Glomerular visceral epithelial cell (primary cell): ENCODE measurements at regions not wholly inside any gene's neighbourhood (a gene's known extent, or its start where the extent isn't known, plus 50 kb on each side); places are given as distances from the start of the nearest gene placed in this dataset.
"Not testable (repeated sequence)": the region's sequence is repeated elsewhere in the genome, so short reads cannot be mapped to it uniquely, and the experiment has no call there.

ENCODE experiments used
- DNase-seq: peaks from one replicate; pipeline ENCODE4 v3.0.0-alpha.2; 2016; ENCODE audit errors: extremely low spot score

DNA sequence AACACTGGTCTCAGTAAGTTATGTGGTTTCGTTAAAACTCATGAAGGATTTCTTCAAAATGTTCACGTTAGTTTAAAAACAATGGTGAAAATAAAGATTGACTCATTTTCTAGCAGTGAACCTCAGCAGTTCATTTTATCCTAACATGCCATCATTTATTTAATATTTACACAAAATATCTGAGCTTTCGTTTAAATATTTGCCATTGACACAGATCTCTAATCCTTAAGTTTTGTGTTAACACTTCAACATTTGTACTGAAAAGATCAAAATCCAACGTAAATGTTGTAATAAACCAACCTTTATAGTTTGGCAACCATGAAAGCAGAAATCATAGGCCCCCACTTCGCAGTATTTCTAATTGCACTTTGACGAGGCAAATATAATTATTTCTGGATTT, 1129.5 kb downstream of the PLA2G4A start:
- DNase-seq = no peak

DNA sequence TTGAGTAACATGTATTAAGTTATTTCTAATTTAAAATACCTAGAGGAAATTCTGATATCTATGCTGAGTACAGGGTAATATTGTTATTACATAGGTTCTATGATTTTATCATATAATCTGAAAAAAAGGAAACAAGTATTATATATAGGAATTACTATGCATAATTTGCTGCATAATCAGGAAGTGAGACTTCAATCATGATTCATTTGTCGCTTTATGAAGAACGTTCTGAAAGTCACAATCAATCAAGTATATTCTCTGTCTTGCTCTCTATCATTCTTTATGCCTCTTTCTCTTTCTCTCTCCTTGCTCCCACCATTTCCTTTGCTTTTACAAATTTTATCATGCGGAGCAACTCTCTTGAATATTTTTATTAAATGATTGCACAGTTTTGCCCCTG, 1130.3 kb downstream of the PLA2G4A start:
- DNase-seq = no peak

DNA sequence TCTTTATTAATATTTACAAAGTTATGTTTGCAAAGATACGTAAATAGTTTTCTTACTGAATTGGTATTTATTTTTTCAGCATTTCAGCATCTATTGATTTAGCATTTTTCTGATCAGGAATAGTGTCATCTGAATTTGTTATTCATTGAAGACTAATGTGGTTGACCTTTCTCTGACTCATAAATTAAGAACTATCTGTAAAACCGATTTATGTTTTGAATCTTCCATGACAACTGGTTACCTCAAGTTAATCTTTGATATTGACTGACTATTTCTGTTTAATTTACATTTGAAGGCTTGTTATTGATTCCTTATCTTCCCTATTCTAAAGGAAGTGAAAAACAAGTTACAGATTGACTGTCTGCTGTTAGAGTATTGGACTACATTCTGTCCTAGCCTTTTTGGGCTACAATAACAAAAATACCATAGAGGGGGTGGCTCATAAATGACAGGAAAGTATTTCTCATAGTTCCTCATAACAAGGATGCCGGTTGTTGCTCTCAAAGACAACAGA, 1131.4 kb downstream of the PLA2G4A start:
- no peak for DNase-seq

DNA sequence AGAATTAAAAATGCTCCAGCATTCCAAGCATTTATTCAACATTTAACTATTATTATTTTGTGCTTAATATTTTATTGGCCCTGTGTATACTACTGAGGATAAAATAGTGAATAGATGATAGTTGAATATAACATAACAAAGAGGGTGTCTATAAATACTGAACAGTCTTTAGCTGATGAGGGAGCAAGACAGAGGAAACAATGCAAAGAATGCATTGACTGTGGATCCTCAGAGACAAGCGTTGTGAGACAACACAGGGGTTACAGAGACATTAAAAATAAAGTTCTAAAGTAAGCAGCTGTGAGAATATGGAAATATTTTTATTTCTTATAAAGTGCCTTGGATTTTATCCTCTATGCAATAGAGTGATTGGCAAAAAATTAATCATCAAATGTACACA, 1133.1 kb downstream of the PLA2G4A start:
- DNase-seq = no peak

DNA sequence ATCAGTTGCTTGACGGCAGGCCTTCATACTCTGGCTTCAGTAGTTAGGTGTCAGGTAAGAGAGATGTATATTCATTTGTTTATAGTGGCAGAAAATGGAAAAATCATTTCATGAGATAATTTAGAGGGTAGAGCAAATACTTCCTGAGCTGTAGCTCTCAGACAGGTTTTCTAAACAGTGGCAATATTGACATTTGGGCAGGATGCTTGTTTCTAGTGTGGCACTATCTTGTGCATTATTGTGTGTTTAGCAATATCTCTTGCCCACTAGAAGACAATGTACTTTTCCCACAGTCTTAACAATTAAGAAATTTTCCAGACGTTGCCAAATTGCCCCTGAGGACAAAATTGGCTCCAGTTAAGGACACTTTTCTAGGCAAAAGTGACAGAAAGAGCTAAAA, 1143.1 kb downstream of the PLA2G4A start:
- no peak for DNase-seq

DNA sequence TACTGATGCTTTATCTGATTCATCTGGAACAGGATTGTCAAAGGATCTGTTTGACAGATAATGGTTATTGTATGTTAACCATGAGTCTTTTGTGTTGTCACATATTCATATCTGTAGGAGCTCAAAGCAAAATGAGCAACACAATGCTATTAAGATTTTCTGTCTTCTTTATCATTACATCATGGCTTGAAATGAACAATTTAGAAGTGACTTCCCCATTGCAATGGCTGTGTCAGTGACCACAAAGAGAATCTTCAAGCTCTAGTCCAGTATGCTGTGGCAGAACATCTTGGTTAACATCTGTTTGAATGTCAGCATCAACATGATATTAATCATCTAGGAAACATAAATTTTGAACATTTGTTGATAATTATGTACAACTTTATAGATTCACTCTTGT, 1148.5 kb downstream of the PLA2G4A start:
- DNase-seq = no peak

DNA sequence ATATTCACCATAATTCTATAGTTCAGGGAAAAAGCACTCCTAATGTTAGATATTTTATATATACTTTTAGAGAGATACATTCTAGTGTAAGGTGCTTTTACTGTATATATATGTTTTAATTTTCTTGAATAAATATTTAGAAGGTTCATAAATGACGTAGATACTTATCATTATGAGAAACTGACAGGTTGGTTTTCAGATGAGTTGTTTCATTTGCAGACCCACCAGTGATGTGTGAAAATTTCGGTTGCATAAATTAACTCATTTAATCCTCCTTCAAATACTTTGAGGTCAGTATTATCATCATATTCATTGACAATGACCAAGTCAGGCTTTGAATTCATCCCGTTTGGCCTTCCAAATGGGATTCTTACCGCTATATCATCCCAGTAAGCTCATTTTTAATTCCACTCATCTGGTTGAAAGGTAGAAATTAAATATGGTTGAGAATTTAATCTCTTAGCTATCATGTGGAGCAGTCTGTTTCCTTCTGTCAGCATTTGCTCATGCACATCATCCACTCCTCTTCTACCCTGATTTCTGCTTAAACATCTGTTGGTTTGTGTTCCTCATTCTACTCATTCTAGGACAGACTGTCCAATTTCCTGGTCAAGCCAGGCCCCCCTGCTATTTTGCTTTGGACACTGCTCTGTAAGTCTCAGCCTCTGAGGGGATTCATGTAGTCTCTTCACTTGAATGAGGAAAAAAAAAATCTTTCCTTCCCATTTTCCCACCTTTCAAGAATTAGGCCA, 1156.6 kb downstream of the PLA2G4A start:
- no peak for DNase-seq

DNA sequence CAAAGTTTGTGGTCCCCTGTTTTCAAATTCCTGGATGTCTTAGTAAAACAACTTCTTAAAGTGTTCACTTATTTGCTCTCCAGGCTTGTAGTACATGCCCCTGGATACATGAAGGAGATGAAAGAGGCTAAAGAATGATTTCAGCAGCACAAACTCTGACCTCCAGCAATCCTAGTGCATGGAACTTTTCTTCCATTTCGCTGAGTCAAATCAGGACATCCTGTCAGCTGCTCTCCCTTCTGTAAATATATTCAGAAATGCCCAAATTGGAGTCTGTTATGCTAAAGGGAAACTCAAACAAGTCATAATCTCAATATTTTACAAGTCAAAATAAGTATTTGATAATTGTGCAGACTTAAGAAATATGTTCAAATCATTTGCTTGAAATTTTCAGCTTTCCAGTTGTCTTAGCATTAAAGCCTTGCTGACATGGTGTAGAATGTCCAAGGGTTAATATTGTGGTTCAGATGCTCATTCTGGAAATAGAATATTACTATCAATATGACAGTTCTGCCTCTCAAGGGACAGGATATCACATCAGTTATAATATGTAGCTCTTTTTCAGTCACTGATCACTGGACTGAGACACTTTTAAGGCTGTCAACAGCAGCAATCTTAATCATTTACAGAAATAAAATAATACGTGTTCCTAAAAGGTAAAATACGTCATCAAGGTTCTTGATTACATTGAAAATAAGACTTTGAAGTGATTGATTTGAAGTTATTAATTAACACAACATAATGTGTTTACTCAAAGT, 1157.3 kb downstream of the PLA2G4A start:
- no peak for DNase-seq

DNA sequence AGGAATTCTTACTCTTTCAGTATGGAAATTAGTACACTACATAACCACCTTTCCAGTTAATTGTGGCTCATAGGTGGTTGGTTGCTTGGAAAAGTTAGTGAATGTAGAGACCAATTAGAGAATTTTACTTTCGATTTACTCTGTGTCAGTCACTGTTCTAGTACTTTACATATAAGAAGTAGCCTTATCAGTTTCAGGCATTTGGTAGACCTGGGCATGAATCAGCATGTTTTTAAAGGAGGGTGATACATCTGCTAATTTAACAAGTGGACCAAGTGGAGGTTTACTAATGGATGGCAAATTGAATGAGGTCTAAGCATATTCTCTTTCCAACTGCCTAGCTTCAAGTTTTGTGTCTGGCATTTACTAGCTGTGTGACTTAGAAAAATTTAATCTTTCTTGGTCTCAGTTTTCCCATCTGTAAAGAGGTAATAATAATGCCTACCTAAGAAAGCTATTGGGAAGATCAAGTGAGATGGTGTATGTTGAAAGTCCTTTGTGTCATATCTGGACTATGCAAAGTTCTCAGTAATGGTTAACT, 1158.6 kb downstream of the PLA2G4A start:
- DNase-seq = no peak

DNA sequence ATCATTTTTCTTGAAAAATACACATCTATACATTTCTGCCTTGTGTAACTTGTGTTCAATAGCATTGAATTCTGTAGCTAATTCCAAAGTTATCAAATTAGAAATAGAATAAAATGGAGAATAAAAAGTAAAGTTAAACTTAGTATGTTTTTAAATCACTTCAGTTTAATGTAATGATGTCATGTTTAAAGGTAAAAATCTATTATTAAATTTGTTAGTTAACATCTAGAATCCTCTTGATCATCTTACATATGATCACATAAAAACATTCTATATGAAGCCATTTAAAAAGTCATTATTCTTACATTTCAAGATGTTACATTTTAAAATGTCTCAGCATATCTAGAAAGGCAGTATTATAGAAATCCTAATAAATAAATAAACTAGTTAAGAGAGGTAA, 1163.2 kb downstream of the PLA2G4A start:
- DNase-seq = no peak

DNA sequence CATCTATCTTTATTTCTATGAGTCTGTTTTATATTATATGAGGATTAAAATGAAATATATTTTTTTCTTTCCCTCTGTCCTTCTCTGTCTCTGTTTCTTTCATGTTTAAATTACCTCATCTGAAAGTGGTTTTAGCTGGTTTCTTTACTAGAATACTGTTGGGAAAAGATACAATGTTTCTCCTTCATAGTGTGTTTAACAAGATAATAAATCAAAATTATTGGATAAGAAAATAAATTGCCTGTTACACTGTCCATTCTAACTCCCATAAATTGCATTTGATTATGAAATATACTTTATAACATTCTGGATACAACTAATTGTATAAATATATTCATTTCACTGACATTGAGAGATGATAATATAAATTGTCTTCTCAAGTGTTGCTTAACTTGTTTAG, 1168.0 kb downstream of the PLA2G4A start:
- no peak for DNase-seq

DNA sequence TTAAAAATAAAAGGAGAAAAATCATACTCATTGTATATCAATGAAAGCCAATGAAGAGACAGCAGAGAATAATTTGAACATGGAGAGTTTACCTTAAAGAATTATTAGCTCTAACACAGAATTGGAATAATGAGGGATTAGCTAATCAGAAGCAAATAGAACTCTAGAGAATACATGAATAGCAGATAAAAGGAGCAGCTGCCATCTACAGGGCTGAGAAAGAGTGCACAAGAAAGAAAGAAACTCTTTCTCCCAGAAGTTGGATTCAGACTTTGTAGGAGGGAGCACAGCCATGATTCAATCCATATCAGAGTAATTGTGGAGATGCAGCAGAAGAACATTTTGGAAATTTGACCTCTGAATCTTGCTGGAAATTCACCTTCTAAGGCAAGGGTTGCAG, 1171.2 kb downstream of the PLA2G4A start:
- DNase-seq = no peak

DNA sequence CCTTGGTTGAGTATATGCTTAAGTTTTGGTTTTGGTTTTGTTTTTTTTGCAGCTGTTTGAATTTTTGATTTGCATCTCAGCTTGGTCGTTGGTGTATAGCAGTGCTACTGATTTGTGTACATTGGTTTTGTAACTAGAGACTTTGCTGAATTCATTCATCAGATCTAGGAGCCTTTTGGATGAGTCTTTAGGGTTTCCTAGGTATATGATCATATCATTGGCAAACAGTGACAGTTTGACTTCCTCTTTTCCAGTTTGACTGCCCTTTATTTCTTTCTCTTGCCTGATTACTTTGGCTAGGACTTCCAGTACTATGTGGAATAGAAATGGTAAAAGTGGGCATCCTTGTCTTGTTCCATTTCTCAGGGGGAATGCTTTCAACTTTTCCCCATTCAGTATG, 1174.9 kb downstream of the PLA2G4A start:
- not testable (repeated sequence) for DNase-seq

DNA sequence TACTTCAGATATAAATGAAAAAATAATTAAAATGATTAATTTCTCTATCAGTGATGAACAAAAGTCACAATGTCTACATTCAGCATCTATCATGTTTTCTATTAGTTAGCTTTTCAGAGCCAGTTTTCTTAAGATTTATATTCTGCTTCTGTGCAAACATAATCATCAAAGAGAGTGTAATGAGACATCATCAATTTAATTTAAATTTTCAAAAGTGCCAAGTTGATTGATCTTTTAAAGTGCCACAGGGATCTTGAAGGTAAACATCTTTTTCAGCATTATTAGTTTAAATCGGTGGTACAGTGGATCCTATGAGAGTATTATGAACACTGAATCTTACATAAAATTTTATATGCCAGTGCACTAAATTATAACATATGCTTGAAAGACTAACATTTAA, 1176.1 kb downstream of the PLA2G4A start:
- no peak for DNase-seq

DNA sequence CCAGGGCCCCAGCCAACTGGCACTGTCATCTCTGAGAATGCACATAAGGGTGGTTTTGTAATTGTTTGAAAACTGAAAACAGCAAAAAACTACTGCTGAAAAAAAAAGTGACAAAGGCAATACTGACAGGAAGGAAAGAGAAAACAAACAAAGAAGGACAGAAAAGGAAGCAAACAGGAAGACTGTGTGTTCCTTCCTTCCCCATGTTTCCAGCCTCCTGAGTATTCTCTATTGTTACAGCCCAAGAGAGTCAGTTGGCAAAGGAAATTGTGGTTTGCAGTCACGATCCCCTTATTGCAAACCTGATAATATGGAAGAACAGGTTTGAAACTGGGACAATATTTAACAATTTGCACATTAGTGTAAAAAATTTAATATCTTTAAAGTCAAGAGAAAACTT, 1177.6 kb downstream of the PLA2G4A start:
- no peak for DNase-seq

DNA sequence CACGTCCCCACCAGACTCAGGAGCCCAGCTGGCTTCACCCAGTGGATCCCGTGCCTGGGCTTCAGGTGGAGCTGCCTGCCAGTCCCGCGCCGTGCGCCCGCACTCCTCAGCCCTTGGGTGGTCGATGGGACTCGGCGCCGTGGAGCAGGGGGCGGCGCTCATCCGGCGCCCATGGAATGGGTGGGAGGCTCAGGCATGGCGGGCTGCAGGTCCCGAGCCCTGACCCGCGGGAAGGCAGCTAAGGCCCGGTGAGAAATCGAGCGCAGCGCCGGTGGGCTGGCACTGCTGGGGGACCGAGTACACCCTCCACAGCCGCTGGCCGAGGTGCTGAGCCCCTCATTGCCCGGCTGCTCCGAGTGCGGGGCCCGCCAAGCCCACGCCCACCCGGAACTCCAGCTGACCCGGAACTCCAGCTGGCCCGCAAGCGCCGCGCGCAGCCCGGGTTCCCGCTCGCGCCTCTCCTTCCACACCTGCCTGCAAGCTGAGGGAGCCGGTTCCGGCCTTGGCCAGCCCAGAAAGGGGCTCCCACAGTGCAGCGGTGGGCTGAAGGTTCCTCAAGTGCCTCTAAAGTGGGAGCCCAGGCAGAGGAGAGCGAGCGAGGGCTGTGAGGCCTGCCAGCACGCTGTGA, 1184.6 kb downstream of the PLA2G4A start:
- DNase-seq = not testable (repeated sequence)

DNA sequence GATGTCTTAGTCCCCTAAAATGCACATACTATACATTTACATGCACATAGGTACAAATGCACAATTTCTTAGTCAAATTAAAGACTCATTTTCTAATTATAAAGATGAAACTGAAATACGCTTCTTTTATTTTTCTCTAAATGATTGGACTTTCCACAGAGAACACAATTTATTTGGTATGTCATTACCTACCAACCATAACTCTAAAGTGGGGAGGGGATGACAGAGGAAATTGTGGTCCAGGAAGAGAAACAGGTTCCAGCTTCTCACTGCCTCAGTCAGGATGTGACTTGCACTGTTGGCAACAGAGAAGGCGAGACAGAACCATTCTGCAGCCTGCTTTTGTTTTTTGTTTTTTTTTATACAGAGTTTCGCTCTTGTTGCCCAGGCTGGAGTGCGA, 1189.2 kb downstream of the PLA2G4A start:
- no peak for DNase-seq

DNA sequence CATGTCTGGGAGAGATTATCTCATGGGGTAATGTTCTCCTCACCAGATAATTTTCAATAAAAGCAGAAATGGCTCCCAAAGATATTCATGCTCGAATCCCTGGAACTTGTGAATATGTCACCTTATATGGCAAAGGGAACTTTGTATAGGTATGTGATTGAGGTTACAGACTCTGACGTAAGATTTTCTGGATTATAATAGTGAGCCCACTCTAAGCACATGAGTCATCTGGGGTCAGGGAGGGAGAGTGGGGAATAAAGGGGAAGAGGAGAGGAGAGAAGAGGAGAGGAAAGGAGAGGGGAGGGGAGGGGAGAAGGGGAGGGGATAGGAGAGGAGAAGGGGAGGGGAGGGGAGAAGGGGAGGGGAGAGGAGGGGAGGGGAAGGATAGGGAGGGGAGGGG, 1193.9 kb downstream of the PLA2G4A start:
- peak; percentile 25 for DNase-seq

DNA sequence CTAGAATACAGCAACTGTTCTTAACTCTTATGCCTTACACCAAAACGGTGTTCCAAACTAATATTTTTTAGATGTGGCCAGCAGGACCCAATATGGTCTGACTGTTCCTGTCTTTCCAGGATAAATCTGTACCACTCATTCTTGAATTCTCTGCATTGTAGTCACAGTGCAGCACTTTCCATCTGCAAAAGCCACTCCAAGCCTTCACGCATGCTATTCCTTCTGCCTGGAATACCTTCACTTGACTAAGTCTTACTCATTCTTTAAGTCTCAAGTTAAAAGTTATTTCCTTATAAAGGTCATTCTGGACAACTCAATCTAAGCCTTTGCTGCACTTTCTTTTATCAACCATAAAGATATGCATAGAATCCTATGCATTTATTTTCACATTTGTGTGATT, 1194.5 kb downstream of the PLA2G4A start:
- DNase-seq = peak; percentile 18

DNA sequence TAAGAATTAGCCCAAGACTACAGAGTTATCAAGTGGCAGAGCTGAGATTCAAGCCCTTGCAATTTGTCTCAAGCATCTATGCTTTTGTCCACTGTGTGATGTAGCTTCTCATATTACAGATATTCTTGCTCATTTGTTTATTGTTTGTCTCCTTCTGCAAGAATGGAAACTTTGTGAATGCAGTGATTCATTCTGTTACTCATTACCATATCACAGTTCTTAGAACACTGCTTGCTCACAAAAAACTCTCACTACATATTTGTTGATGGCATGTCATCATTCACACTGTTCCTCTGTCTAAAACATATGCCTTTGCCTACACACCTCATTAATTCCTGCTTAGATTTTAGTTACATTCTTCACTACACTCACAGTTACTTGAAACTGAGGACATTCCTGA, 1198.9 kb downstream of the PLA2G4A start:
- peak; percentile 79 for DNase-seq

DNA sequence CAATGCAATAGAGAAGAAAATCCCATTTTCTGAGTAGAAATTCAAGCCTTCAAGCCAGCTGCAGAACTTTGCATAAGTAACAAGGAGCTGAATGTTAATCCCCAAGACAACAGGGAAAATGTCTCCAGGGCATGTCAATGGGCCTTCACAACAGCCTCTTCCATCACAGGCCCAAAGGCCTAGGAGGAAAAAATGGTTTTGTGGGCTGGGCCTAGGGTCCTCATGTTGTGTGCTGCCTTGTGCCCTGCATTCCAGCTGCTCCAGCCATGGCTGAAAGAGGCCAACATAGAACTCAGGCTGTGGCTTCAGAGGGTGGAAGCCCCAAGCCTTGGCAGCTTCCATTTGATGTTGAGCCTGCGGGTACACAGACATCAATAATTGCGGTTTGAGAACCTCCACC, 1208.8 kb downstream of the PLA2G4A start:
- DNase-seq = not testable (repeated sequence)

DNA sequence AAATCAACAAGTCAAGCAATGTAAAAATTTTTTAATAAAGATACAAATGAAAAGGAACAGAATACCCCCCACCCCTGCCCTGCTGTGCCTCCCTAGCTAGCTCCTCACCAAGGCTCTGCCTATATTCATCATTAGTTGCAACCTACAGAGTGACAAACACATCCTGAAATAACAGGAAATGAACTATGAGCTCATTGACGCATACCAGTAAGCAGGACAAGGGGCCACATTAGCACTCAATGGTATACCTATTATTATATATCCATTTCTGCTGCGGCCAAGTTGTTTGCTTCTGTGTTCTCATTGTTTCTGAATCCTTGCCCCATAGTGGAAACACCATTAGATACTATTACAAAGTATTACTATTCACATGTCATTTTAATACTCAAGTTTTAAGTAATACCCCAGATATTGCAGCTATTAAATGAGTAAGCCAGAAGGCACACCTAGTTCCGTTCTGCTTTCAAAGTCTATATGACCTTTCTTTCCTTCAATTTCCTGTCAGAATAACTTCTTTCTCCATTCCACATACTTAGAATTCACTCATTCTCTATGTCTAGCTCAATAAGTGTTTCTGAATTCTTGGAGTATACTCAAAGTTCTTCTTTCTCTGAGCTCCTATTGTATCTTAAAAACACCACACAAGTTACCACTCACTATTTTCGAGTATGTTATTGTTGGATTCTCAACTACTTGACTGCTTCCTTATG, 1214.9 kb downstream of the PLA2G4A start:
- DNase-seq = no peak
